NCI-H510A treated with DMSO at 0.1 percent for 48 hours (cell line): ENCODE measurements at regions not wholly inside any gene's neighbourhood (a gene's known extent, or its start where the extent isn't known, plus 50 kb on each side); places are given as distances from the start of the nearest gene placed in this dataset.
"Not testable (repeated sequence)": the region's sequence is repeated elsewhere in the genome, so short reads cannot be mapped to it uniquely, and the experiment has no call there.

ENCODE experiments used
- DNase-seq: peaks from one replicate; lab custom pipeline; 2025; lab: John Stamatoyannopoulos, UW

GRCh38 chr15:69760890-69761568 is 308.4 kb downstream of the RPLP1 start:
- no peak for DNase-seq

- DNase-seq: peak; percentile 28
Measured at GRCh38 chr15:69762373-69763148, 309.9 kb downstream of the RPLP1 start.

GRCh38 chr15:69763831-69764230 is 311.2 kb downstream of the RPLP1 start:
- no peak for DNase-seq

- DNase-seq: no peak
Measured at GRCh38 chr15:69766156-69766555, 313.5 kb downstream of the RPLP1 start.

- DNase-seq: no peak
Measured at GRCh38 chr15:69767191-69767590, 314.6 kb downstream of the RPLP1 start.

- not testable (repeated sequence) for DNase-seq
Measured at GRCh38 chr15:69769336-69769735, 316.7 kb downstream of the RPLP1 start.

- DNase-seq: not testable (repeated sequence)
Measured at GRCh38 chr15:69774258-69774657, 321.6 kb downstream of the RPLP1 start.

- not testable (repeated sequence) for DNase-seq
Measured at GRCh38 chr15:69774711-69775110, 322.1 kb downstream of the RPLP1 start.

- DNase-seq: no peak
Measured at GRCh38 chr15:69777356-69777755, 320.4 kb downstream of the TLE3 start.

GRCh38 chr15:69780374-69780773 is 317.3 kb downstream of the TLE3 start:
- no peak for DNase-seq

GRCh38 chr15:69780981-69781380 is 316.7 kb downstream of the TLE3 start:
- no peak for DNase-seq

- DNase-seq: no peak
Measured at GRCh38 chr15:69781411-69782125, 316.1 kb downstream of the TLE3 start.

- no peak for DNase-seq
Measured at GRCh38 chr15:69782139-69782658, 315.5 kb downstream of the TLE3 start.

- no peak for DNase-seq
Measured at GRCh38 chr15:69782809-69783208, 314.9 kb downstream of the TLE3 start.

- DNase-seq: no peak
Measured at GRCh38 chr15:69783211-69783610, 314.5 kb downstream of the TLE3 start.

GRCh38 chr15:69784798-69785566 is 312.7 kb downstream of the TLE3 start:
- no peak for DNase-seq

- no peak for DNase-seq
Measured at GRCh38 chr15:69786136-69786701, 311.5 kb downstream of the TLE3 start.

GRCh38 chr15:69787791-69788190 is 309.9 kb downstream of the TLE3 start:
- DNase-seq: no peak

- DNase-seq: no peak
Measured at GRCh38 chr15:69789648-69790393, 307.9 kb downstream of the TLE3 start.

- DNase-seq: no peak
Measured at GRCh38 chr15:69790632-69791031, 307.1 kb downstream of the TLE3 start.

GRCh38 chr15:69792823-69793222 is 304.9 kb downstream of the TLE3 start:
- no peak for DNase-seq
